H9 (cell line): ENCODE measurements at regions not wholly inside any gene's neighbourhood (a gene's known extent, or its start where the extent isn't known, plus 50 kb on each side); places are given as distances from the start of the nearest gene placed in this dataset.

ENCODE experiments used
- DNase-seq: peaks from one replicate; pipeline ENCODE4 v3.0.0-alpha.2; 2017
- H2AFZ ChIP-seq: one replicate; pipeline ENCODE4 v1.6.1; 2013; ENCODE audit warnings: mild to moderate bottlenecking, low read length, control low read depth, moderate library complexity
- H2AK5ac ChIP-seq: 2 replicates; pipeline ENCODE4 v1.6.1; 2013; ENCODE audit warnings: low read length, control low read depth, mixed read lengths; ENCODE audit not compliant: insufficient read length
- H2BK120ac ChIP-seq: one replicate; pipeline ENCODE4 v1.6.1; 2013; ENCODE audit warnings: low read depth, mild to moderate bottlenecking, low read length, control low read depth, inconsistent platforms; ENCODE audit not compliant: poor library complexity, severe bottlenecking
- H2BK12ac ChIP-seq: 2 replicates; pipeline ENCODE4 v1.6.1; 2013; ENCODE audit warnings: low read length, control low read depth, mixed read lengths, low read depth; ENCODE audit not compliant: insufficient read length
- H2BK15ac ChIP-seq: 2 replicates; pipeline ENCODE4 v1.6.1; 2013; ENCODE audit warnings: low read depth, low read length, control low read depth
- H2BK20ac ChIP-seq: one replicate; pipeline ENCODE4 v1.6.1; 2013; ENCODE audit warnings: low read depth, mild to moderate bottlenecking, low read length, control low read depth, inconsistent platforms; ENCODE audit not compliant: poor library complexity, severe bottlenecking
- H2BK5ac ChIP-seq: 2 replicates; pipeline ENCODE4 v1.6.1; 2013; ENCODE audit warnings: low read length, control low read depth, mixed read lengths; ENCODE audit not compliant: insufficient read length
- H3K14ac ChIP-seq: 2 replicates; pipeline ENCODE4 v1.6.1; 2013; ENCODE audit warnings: low read length, control low read depth; ENCODE audit not compliant: insufficient read depth
- H3K18ac ChIP-seq: 2 replicates; pipeline ENCODE4 v1.6.1; 2013; ENCODE audit warnings: low read depth, mild to moderate bottlenecking, mixed read lengths, low read length, control low read depth; ENCODE audit not compliant: insufficient read length
- H3K23ac ChIP-seq: 2 replicates; pipeline ENCODE4 v1.6.1; 2013; ENCODE audit warnings: low read length, control low read depth, mixed read lengths, low read depth; ENCODE audit not compliant: insufficient read length
- H3K23me2 ChIP-seq: 2 replicates; pipeline ENCODE4 v1.6.1; 2013; ENCODE audit warnings: low read depth, mild to moderate bottlenecking, mixed read lengths, low read length, control low read depth; ENCODE audit not compliant: insufficient read length, poor library complexity, severe bottlenecking
- H3K27ac ChIP-seq: 2 replicates; pipeline ENCODE4 v1.5.1; 2013; ENCODE audit warnings: low read length, control low read depth, mixed read lengths, low read depth; ENCODE audit not compliant: insufficient read length
- H3K27me3 ChIP-seq: 2 replicates; pipeline ENCODE4 v1.6.1; 2013; ENCODE audit warnings: low read length, control low read depth, inconsistent platforms; ENCODE audit not compliant: insufficient read depth
- H3K4ac ChIP-seq: 2 replicates; pipeline ENCODE4 v1.6.1; 2013; ENCODE audit warnings: low read depth, mild to moderate bottlenecking, control low read depth, inconsistent platforms, low read length, moderate library complexity
- H3K4me1 ChIP-seq: 2 replicates; pipeline ENCODE4 v1.6.1; 2013; ENCODE audit warnings: low read length, control low read depth, inconsistent platforms; ENCODE audit not compliant: insufficient read depth
- H3K4me2 ChIP-seq: 2 replicates; pipeline ENCODE4 v1.6.1; 2013; ENCODE audit warnings: low read length, control low read depth, mixed read lengths; ENCODE audit not compliant: insufficient read length, insufficient read depth
- H3K56ac ChIP-seq: 2 replicates; pipeline ENCODE4 v1.6.1; 2013; ENCODE audit warnings: low read depth, mild to moderate bottlenecking, mixed read lengths, low read length, control low read depth; ENCODE audit not compliant: insufficient read length
- H3K79me1 ChIP-seq: 2 replicates; pipeline ENCODE4 v1.6.1; 2013; ENCODE audit warnings: low read depth, mild to moderate bottlenecking, moderate library complexity, low read length, control low read depth, inconsistent platforms; ENCODE audit not compliant: insufficient read depth, poor library complexity, severe bottlenecking
- H3K79me2 ChIP-seq: 2 replicates; pipeline ENCODE4 v1.6.1; 2013; ENCODE audit warnings: low read length, control low read depth, inconsistent platforms; ENCODE audit not compliant: insufficient read depth
- H3K9ac ChIP-seq: 2 replicates; pipeline ENCODE4 v1.6.1; 2013; ENCODE audit warnings: low read length, control low read depth, mixed read lengths; ENCODE audit not compliant: insufficient read length; ENCODE audit errors: extremely low read depth
- H3K9me3 ChIP-seq: one replicate; pipeline ENCODE4 v1.6.1; 2013; ENCODE audit warnings: low read depth, low read length, inconsistent platforms; ENCODE audit not compliant: control insufficient read depth
- H3T11ph ChIP-seq: one replicate; pipeline ENCODE4 v1.6.1; 2013; ENCODE audit warnings: mild to moderate bottlenecking, low read length, control low read depth, inconsistent platforms
- H4K20me1 ChIP-seq: one replicate; pipeline ENCODE4 v1.6.1; 2013; ENCODE audit not compliant: control insufficient read depth, insufficient read length, insufficient read depth
- H4K5ac ChIP-seq: 2 replicates; pipeline ENCODE4 v1.6.1; 2013; ENCODE audit warnings: low read depth, mild to moderate bottlenecking, mixed read lengths, low read length, control low read depth; ENCODE audit not compliant: insufficient read length
- H4K8ac ChIP-seq: replicated peaks from 2 replicates; pipeline ENCODE4 v1.6.1; 2013; ENCODE audit warnings: low read length, control low read depth, mixed read lengths, low read depth; ENCODE audit not compliant: insufficient read length
- H4K91ac ChIP-seq: 2 replicates; pipeline ENCODE4 v1.6.1; 2013; ENCODE audit warnings: low read depth, mild to moderate bottlenecking, moderate library complexity, mixed read lengths, low read length, control low read depth; ENCODE audit not compliant: insufficient read length
- H3K27ac Mint-ChIP-seq, 3 experiments: 2 replicates in 2 of 3; 3 replicates in 1 of 3; pipeline ENCODE4 v1.8.0; 2020 to 2021; ENCODE audit warnings: mixed read lengths in 3 of 3, mild to moderate bottlenecking in 1 of 3, moderate library complexity in 1 of 3
- H3K27me3 Mint-ChIP-seq: 2 replicates; pipeline ENCODE4 v1.8.0; 2021; ENCODE audit warnings: low read depth, mild to moderate bottlenecking, moderate library complexity, mixed read lengths
- H3K36me3 Mint-ChIP-seq, 3 experiments: 2 replicates in 2 of 3; 3 replicates in 1 of 3; pipeline ENCODE4 v1.8.0; 2020 to 2021; ENCODE audit warnings: low read depth in 3 of 3, mixed read lengths in 3 of 3; ENCODE audit not compliant: insufficient read depth in 1 of 3
- H3K4me1 Mint-ChIP-seq, 2 experiments: 2 replicates each; pipeline ENCODE4 v1.8.0; 2020; ENCODE audit warnings: mixed read lengths in 2 of 2
- H3K4me3 Mint-ChIP-seq, 2 experiments: 2 replicates in 1 of 2; 3 replicates in 1 of 2; pipeline ENCODE4 v1.8.0; 2020 to 2021; ENCODE audit warnings: mild to moderate bottlenecking in 2 of 2, mixed read lengths in 2 of 2, moderate library complexity in 1 of 2
- H3K9me3 Mint-ChIP-seq, 2 experiments: 2 replicates in 1 of 2; 3 replicates in 1 of 2; pipeline ENCODE4 v1.8.0; 2020; ENCODE audit warnings: mild to moderate bottlenecking in 2 of 2, mixed read lengths in 2 of 2, moderate library complexity in 1 of 2
- CTCF ChIP-seq: fragments of 200-600 bp; sonication (generic); conservative IDR thresholded peaks from 3 replicates; pipeline ENCODE4 v1.8.0; 2021; ENCODE audit warnings: antibody characterized with exemption, mild to moderate bottlenecking

GRCh38 chr2:33804155-33804554, 205.1 kb upstream of the FAM98A start:
- H3K4me1 Mint-ChIP-seq: peaks cover 5 to 6% of the 10 kb centered on the region in 2 experiments
- H3K23ac ChIP-seq: no peak overlapping the region
- H3K27ac ChIP-seq: no peak overlapping the region
- no peaks in the 10 kb centered on the region for H3K23me2 ChIP-seq
- no peak overlapping the region for H3K18ac ChIP-seq
- no peaks in the 10 kb centered on the region for H3K4me1 ChIP-seq
- H3K36me3 Mint-ChIP-seq: no peaks in the 10 kb centered on the region
- no peaks in the 10 kb centered on the region for H3K9me3 Mint-ChIP-seq
- no peaks in the 10 kb centered on the region for H3K9me3 ChIP-seq
- no peaks in the 10 kb centered on the region for H3K27me3 Mint-ChIP-seq
- H4K91ac ChIP-seq: no peak overlapping the region
- H3K79me1 ChIP-seq: no peaks in the 10 kb centered on the region
- H2BK120ac ChIP-seq: no peak overlapping the region
- no peaks in the 10 kb centered on the region for H4K20me1 ChIP-seq
- no peak overlapping the region for H4K8ac ChIP-seq
- H3K14ac ChIP-seq: no peak overlapping the region
- no peak overlapping the region for H3K27ac Mint-ChIP-seq
- H3K79me2 ChIP-seq: no peaks in the 10 kb centered on the region
- no peak overlapping the region for H3K9ac ChIP-seq
- no peak overlapping the region for H4K5ac ChIP-seq
- H2BK20ac ChIP-seq: no peak overlapping the region
- H2BK5ac ChIP-seq: no peak overlapping the region
- DNase-seq: no peak
- H2BK12ac ChIP-seq: no peak overlapping the region
- no peak overlapping the region for H2BK15ac ChIP-seq
- H3K4ac ChIP-seq: no peak overlapping the region
- H3K4me3 Mint-ChIP-seq: no peak overlapping the region
- H2AK5ac ChIP-seq: no peak overlapping the region
- H3K56ac ChIP-seq: no peak overlapping the region
- no peak overlapping the region for H3T11ph ChIP-seq
- no peak for TF ChIP-seq CTCF
- no peak overlapping the region for H3K4me2 ChIP-seq
- H3K27me3 ChIP-seq: no peaks in the 10 kb centered on the region
- no peak overlapping the region for H2AFZ ChIP-seq
